ENCODE measurements at regions not wholly inside any gene's neighbourhood (a gene's known extent, or its start where the extent isn't known, plus 50 kb on each side); places are given as distances from the start of the nearest gene placed in this dataset.
A peak's percentile ranks its signal among the peaks of the same experiment; 100 is the strongest.

DNA sequence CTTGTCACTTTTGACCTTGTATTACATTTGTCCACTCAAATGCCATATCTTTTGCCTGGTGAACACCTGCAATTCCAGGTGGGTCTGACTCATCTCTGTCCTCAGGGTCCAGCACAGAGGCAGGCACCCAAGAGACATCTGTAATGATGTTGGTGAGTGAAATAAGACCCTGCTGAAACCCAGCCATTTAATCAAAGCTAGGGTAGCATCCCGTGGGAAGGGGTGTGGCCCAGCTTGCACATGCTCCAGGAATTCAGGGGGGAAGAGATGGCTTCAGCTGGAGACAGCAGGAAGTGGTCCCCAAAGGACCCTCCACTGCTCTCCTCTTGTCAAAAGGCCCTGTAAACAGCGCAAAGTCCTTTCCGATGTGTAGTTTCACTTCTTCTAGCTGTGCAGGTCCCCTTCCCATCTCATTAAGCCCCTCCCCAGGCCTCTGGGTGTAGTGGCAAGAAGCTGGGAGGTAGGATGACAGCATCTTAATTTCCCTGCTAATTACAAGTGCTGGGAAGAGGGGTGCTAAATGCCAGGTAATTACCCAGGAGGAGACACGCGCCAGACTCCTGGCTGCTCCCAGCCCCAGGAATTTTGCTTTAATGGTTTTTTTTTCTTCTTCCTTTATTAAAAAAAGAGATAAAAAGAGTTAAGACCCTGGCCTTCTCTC lies 54.4 kb upstream of the TRABD2B start:
- H3K27me3 ChIP-seq: no peaks in the 10 kb centered on the region
- ATAC-seq (no peak), DNase-seq (no peak)
- no peaks in the 10 kb centered on the region for H3K9me3 ChIP-seq
- H3K36me3 ChIP-seq: no peaks in the 10 kb centered on the region
- peaks cover 0 to 34% (median 8%) of the 10 kb centered on the region in 12 donors for H3K4me1 ChIP-seq
- TF ChIP-seq, protein P1, sequence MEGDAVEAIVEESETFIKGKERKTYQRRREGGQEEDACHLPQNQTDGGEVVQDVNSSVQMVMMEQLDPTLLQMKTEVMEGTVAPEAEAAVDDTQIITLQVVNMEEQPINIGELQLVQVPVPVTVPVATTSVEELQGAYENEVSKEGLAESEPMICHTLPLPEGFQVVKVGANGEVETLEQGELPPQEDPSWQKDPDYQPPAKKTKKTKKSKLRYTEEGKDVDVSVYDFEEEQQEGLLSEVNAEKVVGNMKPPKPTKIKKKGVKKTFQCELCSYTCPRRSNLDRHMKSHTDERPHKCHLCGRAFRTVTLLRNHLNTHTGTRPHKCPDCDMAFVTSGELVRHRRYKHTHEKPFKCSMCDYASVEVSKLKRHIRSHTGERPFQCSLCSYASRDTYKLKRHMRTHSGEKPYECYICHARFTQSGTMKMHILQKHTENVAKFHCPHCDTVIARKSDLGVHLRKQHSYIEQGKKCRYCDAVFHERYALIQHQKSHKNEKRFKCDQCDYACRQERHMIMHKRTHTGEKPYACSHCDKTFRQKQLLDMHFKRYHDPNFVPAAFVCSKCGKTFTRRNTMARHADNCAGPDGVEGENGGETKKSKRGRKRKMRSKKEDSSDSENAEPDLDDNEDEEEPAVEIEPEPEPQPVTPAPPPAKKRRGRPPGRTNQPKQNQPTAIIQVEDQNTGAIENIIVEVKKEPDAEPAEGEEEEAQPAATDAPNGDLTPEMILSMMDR (IDR thresholded peaks at IDR 0.05): no peak
- TF ChIP-seq POLR2A (IDR thresholded peaks at IDR 0.05): no peak
- H3K4me3 ChIP-seq: no peak overlapping the region
- H3K27ac ChIP-seq: peak overlapping the region in 1 of 12 donors; percentile 13
- intact Hi-C loops (cut with DNase I): no loop called here
- WGBS, 4 donors: 67 to 83% (median 74%) methylated on average over 5 of the region's 5 CpGs

DNA sequence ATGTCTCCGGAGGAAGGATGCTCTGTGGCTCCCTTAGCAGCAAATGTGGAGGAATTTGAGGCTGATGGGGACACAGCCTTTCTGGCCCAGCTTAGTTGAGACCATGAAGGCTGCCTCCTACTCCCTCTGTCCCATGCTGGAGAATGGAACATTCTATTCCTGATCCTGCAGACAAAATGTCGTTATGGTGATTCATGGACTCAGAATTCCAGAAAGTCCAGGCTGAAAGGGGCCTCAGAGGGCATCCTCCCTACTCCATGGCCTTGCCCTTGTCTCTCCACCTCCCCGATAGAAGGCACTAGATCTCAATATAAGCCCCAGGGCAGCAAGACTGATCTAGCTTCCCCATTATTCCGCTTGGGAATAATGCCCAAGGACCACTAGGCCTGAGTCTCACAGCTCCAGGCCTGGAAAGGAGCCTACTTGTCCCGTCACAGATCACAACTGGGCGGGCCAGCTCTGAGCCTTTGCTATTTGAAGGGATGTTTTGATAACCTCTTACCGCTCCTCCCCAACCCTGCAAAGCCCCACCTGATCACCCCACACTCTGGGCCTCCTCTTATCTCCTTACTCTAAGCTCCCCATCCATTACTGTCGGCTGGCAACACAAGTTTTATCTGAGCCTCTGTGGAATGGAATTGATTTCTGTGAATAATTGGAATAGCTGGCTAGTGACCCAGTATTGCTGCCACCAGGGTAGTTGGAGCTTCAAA lies 52.8 kb upstream of the TRABD2B start:
- Histone ChIP-seq H3K4me1 (peaks cover 0 to 34% (median 8%) of the 10 kb centered on the region in 12 donors), H3K9me3 (no peaks in the 10 kb centered on the region), H3K27ac (peak overlapping the region in 3 of 12 donors; percentile 25 to 29 (median 29)), H3K4me3 (no peak overlapping the region), H3K27me3 (no peaks in the 10 kb centered on the region), H3K36me3 (no peaks in the 10 kb centered on the region)
- DNase-seq (no peak), ATAC-seq (peak in 1 of 4 donors; percentile 44)
- TF ChIP-seq, protein P1 (IDR thresholded peaks at IDR 0.05): no peak
- TF ChIP-seq POLR2A (IDR thresholded peaks at IDR 0.05): no peak
- intact Hi-C loops (cut with DNase I): no loop called here
- WGBS, 4 donors: 73 to 82% (median 81%) methylated on average over 8 of the region's 8 CpGs

DNA sequence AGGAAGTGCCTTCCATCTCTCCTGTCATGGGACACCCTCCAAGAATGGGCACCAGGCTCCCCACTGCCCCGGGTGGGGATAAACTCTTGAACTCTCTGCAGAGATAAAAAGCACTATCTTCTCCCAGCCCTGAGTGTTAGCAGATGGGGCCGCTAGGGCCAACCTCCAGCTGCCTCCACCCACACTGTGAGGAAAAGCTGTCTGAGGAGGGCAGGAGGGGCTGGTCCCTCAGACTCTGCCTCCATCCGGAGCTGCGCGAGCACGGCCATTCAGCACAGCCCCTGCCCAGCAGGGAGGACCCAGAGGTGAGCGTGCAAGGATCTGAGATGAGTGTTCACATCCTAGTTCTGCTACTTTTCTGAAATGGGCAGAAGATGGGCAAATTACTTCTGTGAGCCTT lies 51.8 kb upstream of the TRABD2B start:
- Histone ChIP-seq H3K27me3 (no peaks in the 10 kb centered on the region), H3K4me3 (no peak overlapping the region), H3K36me3 (no peaks in the 10 kb centered on the region), H3K4me1 (peaks cover 0 to 34% (median 8%) of the 10 kb centered on the region in 12 donors), H3K27ac (peak overlapping the region in 7 of 12 donors; percentile 37 to 63 (median 44)), H3K9me3 (no peaks in the 10 kb centered on the region)
- intact Hi-C loops (cut with DNase I): no loop called here
- ATAC-seq: peak in 3 of 4 donors; percentile 65 to 84 (median 76)
- TF ChIP-seq POLR2A (IDR thresholded peaks at IDR 0.05): no peak
- TF ChIP-seq, protein P1 (IDR thresholded peaks at IDR 0.05): no peak
- WGBS, 4 donors: 37 to 51% (median 42%) methylated on average over 3 to 7 of the region's 7 CpGs
- peak in 4 of 5 donors; percentile 31 to 63 (median 42) for DNase-seq

DNA sequence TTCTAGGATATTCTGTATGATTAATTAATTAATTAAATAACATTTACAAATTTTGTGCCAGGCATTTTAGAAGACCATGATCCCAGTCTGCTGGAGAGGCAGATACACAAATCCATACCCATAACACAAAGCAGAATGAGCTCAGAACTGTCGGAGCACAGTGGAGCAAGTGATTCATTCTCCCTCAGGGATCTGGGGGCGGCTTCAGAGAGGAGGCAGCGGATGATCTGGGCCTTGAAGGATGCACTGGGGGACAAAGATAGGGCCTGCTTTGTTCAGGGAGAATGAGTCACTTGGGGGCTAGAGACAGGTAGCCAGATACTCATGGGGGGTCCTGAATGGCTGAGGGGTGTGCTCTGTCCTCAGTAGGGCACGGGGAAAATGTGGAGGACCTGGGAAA lies 50.9 kb upstream of the TRABD2B start:
- H3K27me3 ChIP-seq: no peaks in the 10 kb centered on the region
- intact Hi-C loops (cut with DNase I): no loop called here
- WGBS, 4 donors: 60 to 72% (median 71%) methylated on average over 4 of the region's 4 CpGs
- ATAC-seq (peak in 3 of 4 donors; percentile 58 to 84 (median 75)), DNase-seq (peak in 4 of 5 donors; percentile 57 to 83 (median 70))
- TF ChIP-seq, protein P1 (IDR thresholded peaks at IDR 0.05): no peak
- no peak for TF ChIP-seq POLR2A (IDR thresholded peaks at IDR 0.05)
- peaks cover 0 to 34% (median 8%) of the 10 kb centered on the region in 12 donors for H3K4me1 ChIP-seq
- no peaks in the 10 kb centered on the region for H3K9me3 ChIP-seq
- no peak overlapping the region for H3K4me3 ChIP-seq
- H3K27ac ChIP-seq: peak overlapping the region in 7 of 12 donors; percentile 41 to 63 (median 57)
- H3K36me3 ChIP-seq: no peaks in the 10 kb centered on the region

All from heart left ventricle (tissue), 16 donors.